Right kidney (tissue), 1 donor: ENCODE measurements at regions not wholly inside any gene's neighbourhood (a gene's known extent, or its start where the extent isn't known, plus 50 kb on each side); places are given as distances from the start of the nearest gene placed in this dataset.
"Not testable (repeated sequence)": the region's sequence is repeated elsewhere in the genome, so short reads cannot be mapped to it uniquely, and the experiment has no call there.

Experiments
- DNase-seq: peaks from one replicate; pipeline ENCODE4 v3.0.0-alpha.2; 2016

GRCh38 chr4:36609661-36610060, 328.2 kb downstream of the DTHD1 start:
- no peak for DNase-seq

DNA sequence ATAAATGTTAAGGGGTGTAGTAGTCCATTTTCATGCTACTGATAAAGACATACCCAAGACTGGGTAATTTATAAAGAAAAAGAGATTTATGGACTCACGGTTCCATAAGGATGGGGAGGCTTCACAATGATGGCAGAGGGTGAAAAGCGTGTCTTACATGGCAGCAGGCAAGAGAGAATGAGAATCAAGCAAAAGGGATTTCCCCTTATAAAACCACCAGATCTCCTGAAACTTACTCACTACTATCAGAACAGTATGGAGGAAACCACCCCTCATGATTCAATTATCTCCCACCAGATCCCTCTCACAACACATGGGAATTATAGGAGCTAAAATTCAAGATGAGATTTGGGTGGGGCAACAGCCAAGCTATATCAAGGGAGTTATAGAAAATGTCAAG, 329.2 kb downstream of the DTHD1 start:
- DNase-seq, result no peak

- not testable (repeated sequence) for DNase-seq
These were observed 331.7 kb downstream of the DTHD1 start for GRCh38 chr4:36613142-36613541.

- no peak for DNase-seq
These were observed 332.6 kb downstream of the DTHD1 start for GRCh38 chr4:36614011-36614410.

DNA sequence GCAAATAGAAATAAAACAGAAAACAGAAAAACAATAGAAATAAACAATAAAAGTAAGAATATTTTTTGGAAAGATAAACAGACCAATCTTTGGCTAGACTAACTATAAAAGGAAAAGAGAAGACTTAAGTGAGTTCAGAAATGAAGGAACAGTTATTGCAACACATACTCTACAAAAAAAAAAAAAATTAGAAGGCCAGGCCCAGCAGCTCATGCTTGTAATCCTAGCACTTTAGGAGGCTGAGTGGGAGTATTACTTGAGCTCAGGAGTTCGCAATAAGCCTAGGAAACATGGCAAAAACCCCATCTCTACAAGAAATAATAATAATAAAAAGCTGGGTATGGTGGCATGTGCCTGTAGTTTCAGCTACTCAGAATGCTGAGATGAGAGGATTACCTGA, 336.7 kb downstream of the DTHD1 start:
- no peak for DNase-seq

GRCh38 chr4:36624030-36624429, 342.6 kb downstream of the DTHD1 start:
- no peak for DNase-seq

DNA sequence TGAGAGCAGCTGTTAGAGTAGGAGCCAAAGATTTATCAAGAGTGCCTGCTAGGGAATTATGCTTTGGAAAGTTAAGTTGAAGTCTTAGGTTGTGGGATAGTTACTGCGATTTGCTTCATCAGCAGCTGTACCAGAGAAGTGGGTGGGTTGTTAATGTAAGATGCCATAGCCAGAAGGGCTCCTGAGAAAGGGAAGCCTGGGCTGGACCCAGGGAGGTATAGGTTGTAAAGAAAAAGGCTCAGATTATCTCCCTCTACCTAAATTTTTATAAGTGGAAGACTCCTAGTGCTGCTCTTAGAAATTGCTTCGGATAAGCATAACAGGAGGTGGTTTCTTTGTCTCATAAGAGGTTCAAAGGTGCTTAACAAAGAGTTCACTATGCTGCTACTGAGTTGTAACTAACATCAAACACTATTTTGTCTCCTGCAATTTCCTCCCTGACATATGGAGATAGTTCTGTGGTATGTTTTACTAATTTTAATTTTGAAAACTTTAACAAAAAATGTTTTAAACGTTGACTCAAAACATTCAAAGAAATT, 356.9 kb downstream of the DTHD1 start:
- DNase-seq, result no peak

GRCh38 chr4:36640876-36641275, 359.5 kb downstream of the DTHD1 start:
- DNase-seq, result no peak

DNA sequence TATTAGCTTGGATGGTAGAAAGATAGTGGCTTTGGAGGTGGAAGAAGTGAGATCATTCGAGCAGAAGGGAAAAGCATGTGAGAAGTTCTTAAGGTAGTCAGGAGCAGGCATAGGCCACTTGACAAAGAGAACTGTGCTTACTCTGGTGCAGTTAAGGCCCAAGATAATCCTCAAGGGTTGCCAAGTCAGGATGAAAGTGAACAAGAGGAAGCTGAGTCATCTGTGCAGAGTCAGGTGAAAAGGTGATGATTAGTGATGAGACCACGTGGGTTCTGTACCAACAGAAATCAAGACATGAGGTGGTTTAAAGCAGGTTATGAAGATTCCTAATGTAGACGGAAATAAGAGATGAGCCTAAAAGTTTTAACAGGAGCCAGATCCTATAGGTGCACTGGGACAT, 369.8 kb downstream of the DTHD1 start:
- no peak for DNase-seq

GRCh38 chr4:36652857-36653256, 371.4 kb downstream of the DTHD1 start:
- no peak for DNase-seq

GRCh38 chr4:36665985-36666527, 384.6 kb downstream of the DTHD1 start:
- no peak for DNase-seq

GRCh38 chr4:36675436-36675835, 394.0 kb downstream of the DTHD1 start:
- no peak for DNase-seq

DNA sequence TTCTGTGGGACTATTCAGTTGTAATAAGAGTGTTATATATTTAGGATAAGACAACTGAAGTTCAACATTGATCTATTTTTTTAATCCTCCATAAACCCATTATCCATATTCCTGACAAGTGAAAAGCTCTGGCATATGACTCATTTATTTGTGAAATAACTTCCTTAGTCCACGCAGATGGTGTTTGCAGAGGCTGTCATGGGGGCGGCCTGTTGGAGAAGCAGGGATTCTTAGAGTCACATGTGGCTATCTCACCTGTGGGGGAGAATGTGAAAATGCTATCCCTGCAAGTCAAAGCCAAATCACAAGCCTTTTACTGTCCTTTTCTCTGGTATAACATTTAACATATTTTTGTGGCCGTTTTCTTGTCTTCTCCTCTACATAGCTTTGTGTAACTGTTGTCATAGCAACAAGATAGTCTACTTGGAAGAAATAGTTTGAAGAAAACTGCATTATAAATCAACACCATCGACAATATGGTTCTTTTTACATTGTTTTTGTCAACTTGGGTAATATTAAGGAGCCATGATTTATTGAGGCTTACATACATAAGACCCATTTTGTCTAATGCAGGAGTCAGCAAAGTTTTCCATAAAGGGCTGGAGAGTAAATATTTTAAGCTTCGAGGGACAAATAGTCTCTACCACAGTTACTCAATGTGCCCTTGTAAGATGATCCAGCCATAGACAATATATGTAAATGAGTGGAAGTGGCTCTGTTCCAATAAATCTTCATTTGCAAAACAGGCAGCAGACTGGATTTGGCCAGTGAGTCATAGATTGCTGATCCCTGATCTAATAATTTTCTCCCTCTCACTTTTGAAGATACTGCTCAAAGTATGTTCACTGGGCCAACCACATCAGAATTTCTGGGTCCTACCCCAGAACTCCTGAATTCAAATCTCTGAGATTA, 395.0 kb downstream of the DTHD1 start:
- no peak for DNase-seq

- no peak for DNase-seq
These were observed 395.7 kb downstream of the DTHD1 start for GRCh38 chr4:36677112-36677511.

DNA sequence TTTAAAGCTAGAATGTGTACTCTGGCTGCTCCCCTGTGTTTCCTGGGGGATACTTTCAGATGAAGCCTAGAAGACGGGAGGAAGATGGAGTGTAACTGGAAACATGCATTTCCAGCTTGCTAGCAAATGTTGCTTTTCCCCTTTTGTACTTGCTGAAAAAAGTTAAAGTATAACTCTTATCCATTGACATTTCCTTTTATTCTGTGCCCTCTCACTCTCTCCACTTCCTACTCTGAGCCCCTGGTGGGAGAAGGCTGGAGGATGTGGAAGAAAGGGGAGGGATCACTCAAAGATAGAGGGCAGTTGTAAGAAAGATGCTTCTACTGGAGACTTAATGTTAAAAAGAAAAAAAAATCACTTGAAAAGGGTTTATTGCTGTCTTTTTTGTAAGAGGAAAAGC, 396.5 kb downstream of the DTHD1 start:
- no peak for DNase-seq

DNA sequence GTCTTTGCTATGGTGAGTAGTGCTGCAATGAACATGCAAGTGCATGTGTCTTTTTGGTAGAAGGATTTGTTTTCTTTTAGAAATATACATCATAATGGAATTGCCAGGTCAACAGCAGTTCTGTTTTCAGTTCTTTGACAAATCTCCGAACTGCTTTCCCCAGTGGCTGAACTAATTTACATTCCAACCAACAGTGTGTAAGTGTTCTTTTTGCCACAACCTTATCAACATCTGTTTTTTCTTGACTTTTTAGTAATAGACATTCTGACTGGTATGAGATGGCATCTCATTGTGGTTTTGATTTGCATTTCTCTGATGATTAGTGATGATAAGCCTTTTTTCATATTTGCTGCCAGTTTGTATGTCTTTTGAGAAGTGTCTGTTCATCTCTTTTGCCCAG, 406.3 kb downstream of the DTHD1 start:
- no peak for DNase-seq

DNA sequence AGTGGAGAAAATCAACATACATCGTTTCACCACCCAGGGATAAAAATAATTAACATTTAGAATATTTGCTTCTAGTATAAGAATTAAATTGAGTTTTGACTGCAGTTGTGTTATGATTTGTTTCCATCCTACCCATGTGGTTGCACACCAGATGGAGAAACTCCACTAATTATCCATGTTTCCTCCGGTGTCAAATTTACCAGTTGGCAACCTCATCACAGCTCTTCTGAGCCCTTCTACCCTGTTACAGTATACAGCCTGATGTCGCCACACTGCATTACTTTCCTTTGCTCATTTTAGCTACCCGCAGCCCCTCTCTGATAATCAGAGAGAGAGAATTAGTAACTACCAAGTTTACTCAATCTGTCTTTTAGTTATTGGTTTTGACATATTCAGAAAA, 411.2 kb downstream of the DTHD1 start:
- DNase-seq, result no peak

DNA sequence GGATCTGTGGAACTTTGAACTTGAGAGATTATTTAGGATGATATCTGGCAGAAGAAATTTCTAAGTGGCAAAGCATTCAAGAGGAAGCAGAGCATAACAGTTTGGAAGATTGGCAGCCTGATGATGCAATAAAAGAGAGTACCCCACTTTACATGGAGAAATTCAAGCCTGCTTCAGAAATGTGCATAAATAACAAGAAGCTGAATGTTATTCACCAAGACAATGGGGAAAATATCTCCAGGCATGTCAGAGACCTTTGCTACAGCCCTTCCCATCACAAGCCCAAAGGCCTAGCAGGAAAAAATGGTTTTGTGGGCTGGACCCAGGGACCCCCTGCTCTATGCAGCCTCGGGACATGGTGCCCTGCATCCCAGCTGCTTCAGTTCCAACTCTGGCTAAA, 420.8 kb downstream of the DTHD1 start:
- DNase-seq, result no peak

DNA sequence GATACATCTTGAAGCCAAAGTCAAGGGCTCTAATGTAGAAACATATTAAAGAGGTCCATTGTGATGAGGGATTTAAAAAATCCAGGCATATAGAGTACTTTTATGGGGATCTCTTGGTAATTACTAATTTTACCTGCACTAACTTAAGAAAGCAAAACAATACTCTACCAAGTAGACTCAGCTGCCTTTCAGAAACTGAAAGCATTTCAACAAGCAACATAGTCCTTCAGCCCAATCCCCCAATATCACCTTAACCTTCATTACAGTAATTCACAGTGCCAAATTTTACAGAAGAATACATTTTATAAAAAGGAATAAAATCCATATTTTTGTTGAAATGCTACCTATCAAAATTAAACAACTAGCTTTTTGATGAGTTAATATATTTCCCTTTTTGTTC, 422.9 kb downstream of the DTHD1 start:
- DNase-seq, result no peak

GRCh38 chr4:36709991-36710390, 428.6 kb downstream of the DTHD1 start:
- DNase-seq, result no peak

DNA sequence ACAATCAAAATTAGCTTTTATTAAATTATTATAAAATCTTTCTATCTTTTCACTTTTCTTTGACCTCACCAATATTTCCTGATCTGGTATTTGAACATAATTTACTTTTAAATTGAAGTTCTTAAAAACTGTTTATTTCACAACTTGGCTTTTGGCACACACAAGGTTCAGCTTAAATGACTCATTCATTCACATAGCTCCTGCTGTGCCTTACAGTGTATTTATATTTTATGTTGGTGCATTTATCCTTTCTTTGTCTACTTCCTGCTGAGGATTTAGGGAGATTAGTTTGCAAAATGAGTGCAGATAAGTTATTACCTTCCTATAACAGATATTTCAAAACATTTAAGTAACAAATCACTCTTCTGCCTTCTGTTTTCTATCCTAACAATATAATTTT, 430.6 kb downstream of the DTHD1 start:
- no peak for DNase-seq

- DNase-seq, result no peak
These were observed 435.5 kb downstream of the DTHD1 start for GRCh38 chr4:36716874-36717273.

GRCh38 chr4:36719425-36719824, 438.0 kb downstream of the DTHD1 start:
- DNase-seq, result no peak

DNA sequence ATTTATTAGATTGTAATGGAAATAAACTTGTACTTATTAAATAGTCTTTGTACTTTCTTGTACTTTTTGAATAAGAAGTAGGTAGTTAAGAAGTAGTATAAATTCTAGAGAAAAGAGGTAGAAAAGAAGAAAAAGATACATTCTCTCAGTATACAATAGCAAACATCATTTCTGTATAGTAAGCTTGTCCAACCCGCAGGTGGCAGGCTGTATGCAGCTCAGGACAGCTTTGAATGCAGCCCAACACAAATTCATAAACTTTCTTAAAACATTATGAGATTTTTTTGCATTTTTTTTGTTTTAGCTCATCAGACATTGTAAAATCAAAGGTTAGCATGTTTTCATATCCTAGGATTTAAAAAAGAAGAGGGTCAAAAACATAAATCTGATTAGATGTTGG, 441.6 kb downstream of the DTHD1 start:
- no peak for DNase-seq
